CMK (cell line): ENCODE measurements at regions not wholly inside any gene's neighbourhood (a gene's known extent, or its start where the extent isn't known, plus 50 kb on each side); places are given as distances from the start of the nearest gene placed in this dataset.
"Not testable (repeated sequence)": the region's sequence is repeated elsewhere in the genome, so short reads cannot be mapped to it uniquely, and the experiment has no call there.

Experiments
- DNase-seq: peaks from one replicate; pipeline ENCODE4 v3.0.0-alpha.2; 2010; ENCODE audit warnings: low read depth

GRCh38 chr11:92111287-92111686 lies 113.3 kb upstream of the FAT3 start:
- DNase-seq: no peak

GRCh38 chr11:92109466-92109865 lies 115.2 kb upstream of the FAT3 start:
- DNase-seq: no peak

- DNase-seq: no peak
Observed at GRCh38 chr11:92107331-92107730, 117.3 kb upstream of the FAT3 start.

GRCh38 chr11:92104349-92104748 lies 120.3 kb upstream of the FAT3 start:
- no peak for DNase-seq

GRCh38 chr11:92101920-92102319 lies 122.7 kb upstream of the FAT3 start:
- no peak for DNase-seq

- no peak for DNase-seq
Observed at GRCh38 chr11:92099183-92099582, 125.4 kb upstream of the FAT3 start.

GRCh38 chr11:92098172-92098571 lies 126.4 kb upstream of the FAT3 start:
- no peak for DNase-seq

- no peak for DNase-seq
Observed at GRCh38 chr11:92087725-92088537, 136.7 kb upstream of the FAT3 start.

GRCh38 chr11:92083123-92083522 lies 141.5 kb upstream of the FAT3 start:
- DNase-seq: peak; percentile 27

- DNase-seq: no peak
Observed at GRCh38 chr11:92082652-92083051, 142.0 kb upstream of the FAT3 start.

- DNase-seq: not testable (repeated sequence)
Observed at GRCh38 chr11:92074498-92074897, 150.1 kb upstream of the FAT3 start.

- no peak for DNase-seq
Observed at GRCh38 chr11:92071660-92072059, 153.0 kb upstream of the FAT3 start.

GRCh38 chr11:92070026-92070889 lies 154.4 kb upstream of the FAT3 start:
- DNase-seq: no peak

GRCh38 chr11:92067016-92067415 lies 157.6 kb upstream of the FAT3 start:
- DNase-seq: no peak

GRCh38 chr11:92061456-92062062 lies 163.1 kb upstream of the FAT3 start:
- no peak for DNase-seq

- DNase-seq: no peak
Observed at GRCh38 chr11:92057849-92058442, 166.7 kb upstream of the FAT3 start.

- no peak for DNase-seq
Observed at GRCh38 chr11:92053216-92053615, 171.4 kb upstream of the FAT3 start.

GRCh38 chr11:92050305-92050704 lies 174.3 kb upstream of the FAT3 start:
- no peak for DNase-seq

GRCh38 chr11:92048415-92048814 lies 176.2 kb upstream of the FAT3 start:
- no peak for DNase-seq

- DNase-seq: no peak
Observed at GRCh38 chr11:92046103-92046502, 178.5 kb upstream of the FAT3 start.

- DNase-seq: no peak
Observed at GRCh38 chr11:92045301-92045700, 179.3 kb upstream of the FAT3 start.

- no peak for DNase-seq
Observed at GRCh38 chr11:92035488-92035887, 189.1 kb upstream of the FAT3 start.
